HG02840 (cell line): ENCODE measurements at regions not wholly inside any gene's neighbourhood (a gene's known extent, or its start where the extent isn't known, plus 50 kb on each side); places are given as distances from the start of the nearest gene placed in this dataset.

Source experiments
- ATAC-seq: cut with Tn5 transposase; IDR thresholded peaks from one replicate; pipeline ENCODE4 v1.9.1; 2021; ENCODE audit warnings: mild to moderate bottlenecking, moderate library complexity, moderate number of reproducible peaks; ENCODE audit not compliant: unreplicated experiment, low FRiP score

DNA sequence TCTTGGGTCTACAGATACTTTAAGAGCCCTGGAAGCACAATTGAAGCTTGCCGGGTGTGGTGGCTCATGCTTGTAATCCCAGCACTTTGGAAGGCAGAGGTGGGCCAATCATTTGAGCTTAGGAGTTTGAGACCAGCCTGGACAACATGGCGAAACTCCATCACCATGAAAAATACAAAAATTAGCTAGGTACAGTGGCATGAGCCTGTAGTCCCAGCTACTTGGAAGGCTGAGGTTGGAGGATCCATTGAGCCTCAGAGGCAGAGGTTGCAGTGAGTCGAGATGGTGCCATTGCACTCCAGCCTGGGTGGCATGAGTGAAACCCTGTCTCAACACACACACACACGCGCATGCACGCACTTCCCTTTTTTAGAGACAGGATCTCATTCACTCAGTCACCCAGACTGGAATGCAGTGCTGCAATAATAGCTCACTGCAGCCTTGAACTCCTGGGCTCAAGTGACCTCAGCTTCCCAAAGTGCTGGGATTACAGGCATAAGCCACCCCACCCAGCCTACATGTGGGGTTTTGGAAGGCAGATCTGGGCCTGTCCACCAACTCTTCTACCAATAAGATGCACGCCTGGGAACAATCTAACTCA, 182.5 kb upstream of the JARID2 start:
- ATAC-seq = no peak

DNA sequence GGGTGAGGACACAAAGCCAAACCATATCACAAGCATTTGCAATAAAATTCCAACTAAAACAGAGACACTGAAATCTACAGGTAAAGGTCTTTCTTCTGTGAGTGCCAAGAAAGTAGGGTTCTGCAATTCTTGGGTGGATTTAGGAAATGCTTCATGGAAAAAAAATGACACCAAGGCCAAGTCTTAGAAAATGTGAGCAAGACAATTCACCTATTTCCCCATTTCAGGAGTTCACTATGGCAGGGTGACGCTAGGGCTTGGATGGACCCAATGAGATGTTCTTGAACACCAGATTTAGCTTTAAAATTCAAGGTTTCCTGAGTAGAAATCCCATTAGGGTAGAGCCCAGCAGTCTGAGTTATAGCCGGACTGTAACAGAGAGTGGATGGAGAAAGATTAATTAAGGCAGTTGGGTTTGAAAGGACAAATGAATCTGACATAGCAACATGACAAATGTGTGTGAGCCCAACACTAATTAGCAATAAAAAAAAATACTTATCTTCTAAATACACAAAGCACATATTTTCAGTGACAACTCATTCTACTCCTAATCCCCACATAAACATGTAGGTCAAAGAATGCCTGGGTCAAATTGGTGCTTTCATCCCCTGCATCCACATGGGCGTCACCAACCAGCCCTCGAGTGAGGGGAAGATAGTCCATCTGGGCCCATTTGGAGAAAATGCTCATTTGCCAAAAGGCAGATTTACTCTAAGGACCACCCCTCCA, 180.4 kb upstream of the JARID2 start:
- no peak for ATAC-seq

DNA sequence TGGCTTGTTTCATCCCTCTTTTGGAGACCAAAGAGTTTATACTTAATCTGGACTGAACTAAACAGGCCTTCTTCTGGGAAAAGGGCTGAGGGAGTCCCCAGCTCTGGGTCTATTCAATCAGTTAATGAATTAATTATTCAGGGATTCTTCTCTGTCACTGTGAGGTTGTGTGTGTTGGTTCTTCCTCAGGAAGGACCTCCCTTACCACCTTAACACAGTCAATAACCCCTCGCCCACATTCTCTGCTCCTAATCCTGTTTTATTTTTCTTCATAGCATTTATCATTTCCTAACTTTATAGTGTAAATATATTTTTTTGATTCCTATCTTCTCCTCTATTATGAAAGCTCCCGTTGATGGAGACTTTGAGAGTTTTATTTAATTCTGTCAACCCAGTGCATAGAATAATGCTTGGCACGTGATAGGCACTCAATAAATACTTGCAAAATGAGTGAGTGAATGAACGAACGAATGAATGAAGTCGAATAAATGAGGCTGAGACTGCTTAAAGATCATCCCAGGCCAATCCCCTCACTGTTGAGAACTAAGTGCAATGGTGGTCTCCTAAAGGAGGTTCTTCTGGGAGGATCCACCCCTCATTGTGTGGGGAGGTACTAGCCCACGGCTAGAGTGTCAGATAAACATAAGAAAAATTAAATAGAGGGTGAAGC, 179.6 kb upstream of the JARID2 start:
- no peak for ATAC-seq

DNA sequence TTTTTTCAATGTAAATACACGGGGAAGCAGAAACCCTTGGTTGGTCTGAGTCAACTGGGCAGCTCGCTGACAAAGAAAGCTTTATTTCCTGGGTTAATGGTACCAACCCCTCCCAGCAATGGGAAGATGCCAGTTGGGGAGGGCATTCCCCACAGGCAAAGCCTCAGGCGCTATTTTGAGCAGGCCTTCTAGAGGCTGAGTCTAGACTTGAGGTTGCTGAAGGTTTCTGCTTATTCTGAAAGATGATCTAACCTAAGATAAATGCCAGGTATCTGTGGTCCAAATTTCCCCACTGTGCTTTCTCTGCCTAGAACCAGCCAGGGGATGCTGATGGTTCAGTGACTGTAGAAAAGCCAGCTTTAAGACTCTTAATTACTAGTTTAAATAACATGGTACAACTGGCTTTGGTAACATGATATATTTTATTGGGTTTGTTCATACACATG, 172.5 kb upstream of the JARID2 start:
- ATAC-seq = no peak

- no peak for ATAC-seq
Measured at GRCh38 chr6:15073883-15074465, 171.9 kb upstream of the JARID2 start.

GRCh38 chr6:15074806-15075205, 171.1 kb upstream of the JARID2 start:
- no peak for ATAC-seq

DNA sequence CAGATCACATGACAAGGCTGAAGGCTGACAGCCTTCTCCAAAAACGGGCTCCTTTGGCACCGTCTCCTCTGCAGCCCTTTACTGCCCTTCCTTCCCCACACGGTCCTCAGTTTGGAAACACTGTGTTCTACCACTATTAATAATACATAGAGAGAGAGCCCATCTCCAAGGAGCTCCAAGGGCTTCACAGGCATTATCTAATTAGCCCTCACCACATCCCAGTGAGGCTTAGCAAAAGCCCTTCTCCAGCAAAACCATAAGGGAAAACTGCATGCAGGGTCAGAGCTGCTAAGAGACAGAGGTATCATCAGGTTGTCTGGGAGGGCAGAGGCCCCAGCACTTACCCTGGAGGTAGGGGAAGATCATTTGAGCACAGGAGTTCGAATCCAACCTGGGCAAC, 169.3 kb upstream of the JARID2 start:
- no peak for ATAC-seq

- ATAC-seq = no peak
Measured at GRCh38 chr6:15077006-15077405, 168.9 kb upstream of the JARID2 start.

DNA sequence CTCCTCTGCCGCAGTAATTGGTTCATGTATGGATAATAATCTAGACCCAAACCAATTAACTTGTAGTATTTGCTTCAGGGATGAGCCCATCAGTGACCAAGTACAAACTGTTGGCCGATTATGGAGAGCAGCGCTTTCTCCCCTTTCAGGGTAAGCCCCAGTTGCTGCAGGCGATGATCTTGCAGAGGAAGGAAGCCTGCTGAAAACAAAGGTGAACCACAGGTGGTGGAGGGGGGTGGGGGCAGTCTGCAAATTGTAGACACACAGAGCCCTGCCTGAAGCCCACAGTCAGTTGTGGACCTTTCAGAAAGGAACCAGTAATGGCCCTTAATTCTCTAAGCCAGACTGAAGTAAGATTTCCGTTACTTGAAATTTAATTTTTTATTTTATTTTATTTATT, 167.9 kb upstream of the JARID2 start:
- ATAC-seq = no peak

DNA sequence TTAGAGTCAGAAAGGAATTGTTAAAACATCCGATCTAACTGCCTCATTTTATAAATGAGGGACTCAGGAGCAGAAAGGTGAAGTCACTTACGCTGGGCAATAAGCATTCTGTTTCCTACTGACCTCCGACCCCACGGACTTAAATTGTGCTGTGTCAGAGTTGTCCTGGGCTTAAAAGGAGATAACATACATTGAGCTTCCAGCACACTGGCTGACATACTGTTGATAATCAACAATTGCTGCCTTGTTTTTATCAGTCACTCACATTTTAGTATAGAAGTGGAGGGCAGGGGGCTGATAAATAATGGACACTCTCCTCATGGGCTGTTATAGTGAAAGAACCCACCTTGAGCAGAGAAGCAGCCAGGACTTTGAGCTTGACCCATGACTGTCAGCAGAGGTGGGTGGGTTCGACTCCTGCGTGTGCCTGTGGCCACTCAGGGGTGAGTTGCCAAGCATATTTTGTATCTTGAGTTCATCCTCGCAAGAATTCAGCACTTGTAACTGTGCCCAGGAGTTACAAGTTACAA, 166.5 kb upstream of the JARID2 start:
- ATAC-seq = no peak

GRCh38 chr6:15080895-15081294, 165.0 kb upstream of the JARID2 start:
- ATAC-seq = no peak

- no peak for ATAC-seq
Measured at GRCh38 chr6:15081447-15081846, 164.4 kb upstream of the JARID2 start.

DNA sequence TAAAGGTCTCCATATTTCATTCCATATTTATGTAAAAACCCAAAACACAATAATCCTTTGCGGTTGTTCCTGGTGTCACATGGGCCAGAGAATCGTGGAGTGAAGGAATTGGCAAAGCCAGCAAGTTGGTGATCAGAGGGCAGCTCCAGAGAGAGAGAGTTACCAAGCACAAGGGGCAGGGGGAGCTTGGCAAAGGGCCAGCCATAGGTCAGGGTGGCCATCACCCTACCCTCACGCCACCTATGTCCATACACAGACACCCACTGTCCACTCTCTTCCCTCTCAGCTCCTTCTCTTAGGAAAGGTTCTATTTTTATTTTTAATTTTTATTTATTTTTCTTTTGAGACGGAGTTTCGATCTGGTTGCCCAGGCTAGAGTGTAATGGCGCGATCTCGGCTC, 163.2 kb upstream of the JARID2 start:
- no peak for ATAC-seq

DNA sequence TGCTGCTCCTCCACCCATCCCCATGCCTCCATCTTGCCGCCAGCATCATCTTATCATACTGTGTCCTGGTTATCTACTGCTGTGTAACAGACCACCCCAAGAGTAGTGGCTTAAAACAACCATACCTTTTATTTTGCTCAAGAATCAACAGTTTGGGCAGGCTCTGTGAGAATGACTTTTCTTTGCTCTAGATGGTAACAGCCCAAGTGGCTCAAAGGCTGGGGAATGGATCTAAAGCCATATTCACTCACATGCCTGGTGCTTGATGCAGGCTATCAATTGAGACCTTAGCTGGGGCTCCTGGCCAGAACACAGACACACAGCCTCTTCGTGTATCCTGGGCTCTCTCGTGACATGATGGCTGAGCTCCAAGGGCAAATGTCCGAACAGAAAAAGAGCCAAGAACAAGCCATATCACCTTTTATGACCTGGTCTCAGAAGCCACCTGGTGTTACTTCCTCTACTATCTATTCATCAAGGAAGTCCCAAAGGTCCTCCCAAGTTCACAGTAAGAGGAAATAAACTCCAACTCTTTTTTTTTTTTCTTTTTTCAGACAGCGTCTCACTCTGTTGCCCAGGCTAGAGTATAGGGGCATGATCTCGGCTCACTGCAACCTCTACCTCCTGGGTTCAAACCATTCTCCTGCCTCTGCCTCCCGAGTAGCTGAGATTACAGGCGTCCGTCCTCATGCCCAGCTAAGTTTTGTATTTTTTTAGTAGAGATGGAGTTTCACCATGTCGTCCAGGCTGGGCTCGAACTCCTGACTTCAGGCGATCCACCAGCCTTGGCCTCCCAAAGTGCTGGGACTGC, 159.3 kb upstream of the JARID2 start:
- ATAC-seq = no peak

- no peak for ATAC-seq
Measured at GRCh38 chr6:15087186-15087589, 158.7 kb upstream of the JARID2 start.

- no peak for ATAC-seq
Measured at GRCh38 chr6:15088904-15089568, 156.8 kb upstream of the JARID2 start.

DNA sequence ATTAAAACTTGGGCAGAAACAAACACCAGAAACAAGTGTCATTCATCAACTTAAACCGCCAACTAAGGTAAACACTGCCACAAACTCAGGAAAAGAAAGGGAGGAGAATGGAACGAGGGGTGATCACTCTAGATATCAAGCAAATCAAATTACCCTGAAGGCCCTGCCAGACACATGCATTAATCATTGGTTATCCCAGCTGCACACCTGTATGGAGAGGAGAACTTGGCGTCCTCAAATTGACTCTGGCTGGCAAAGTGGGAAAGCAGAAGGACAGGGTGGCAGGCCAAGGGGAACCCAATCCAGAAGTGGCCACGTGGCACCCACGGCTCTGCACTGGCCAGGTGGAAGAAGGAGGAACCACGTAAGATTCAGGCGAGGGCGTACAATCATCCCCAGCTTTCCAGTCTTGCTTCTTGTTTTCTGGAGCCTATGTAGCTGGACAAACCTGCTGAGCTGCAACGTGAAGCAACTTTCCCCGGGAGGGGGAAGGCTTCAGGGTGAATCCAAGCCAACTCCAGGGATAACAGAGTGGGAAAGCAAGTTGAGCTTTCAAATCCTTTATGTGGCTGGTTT, 156.2 kb upstream of the JARID2 start:
- no peak for ATAC-seq

DNA sequence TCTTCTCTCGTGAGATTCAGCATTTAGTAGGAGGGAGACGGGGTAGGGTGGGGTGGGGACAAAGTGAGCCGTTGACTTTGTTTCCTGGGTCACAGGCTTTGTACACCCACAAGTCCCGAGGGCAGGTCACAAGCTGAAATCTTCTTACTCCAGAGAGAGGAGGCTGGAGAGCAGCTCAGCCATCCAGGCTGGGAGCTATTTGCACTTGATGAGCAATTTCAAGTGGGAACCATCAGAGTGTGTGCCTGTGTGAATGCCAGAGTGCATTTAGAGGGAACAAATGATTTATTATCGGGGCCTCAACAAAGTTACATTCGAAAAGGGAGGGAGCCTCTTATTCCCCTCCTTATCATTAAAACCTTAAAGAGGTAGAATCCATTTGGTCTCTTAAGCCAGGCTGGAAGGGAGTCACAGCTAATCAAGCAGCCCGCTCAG, 155.7 kb upstream of the JARID2 start:
- no peak for ATAC-seq

DNA sequence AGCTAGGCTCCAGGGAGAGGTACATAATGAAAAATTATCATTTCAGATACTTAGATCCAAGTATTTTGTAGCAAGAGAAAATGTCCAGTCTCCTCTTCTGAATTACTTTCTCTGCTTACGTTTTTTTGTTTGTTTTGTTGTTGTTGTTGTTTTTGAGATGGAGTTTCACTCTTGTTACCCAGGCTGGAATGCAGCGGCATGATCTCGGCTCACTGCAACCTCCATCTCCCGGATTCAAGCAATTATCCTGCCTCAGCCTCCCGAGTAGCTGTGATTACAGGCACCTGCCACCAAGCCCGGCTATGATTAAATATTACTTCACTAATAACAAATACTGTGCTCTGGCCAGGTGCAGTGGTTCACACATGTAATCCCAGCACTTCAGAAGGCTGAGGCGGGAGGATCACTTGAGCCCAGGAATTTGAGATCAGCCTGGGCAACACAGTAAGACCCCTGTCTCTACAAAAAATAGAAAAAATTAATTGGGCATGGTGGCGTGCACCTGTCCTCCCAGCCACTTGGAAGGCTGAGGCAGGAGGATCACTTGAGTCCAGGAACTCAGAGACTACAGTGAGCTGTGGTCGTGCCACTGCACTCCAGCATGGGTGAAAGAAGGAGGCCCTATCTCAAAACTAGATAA, 155.0 kb upstream of the JARID2 start:
- no peak for ATAC-seq
